H1 (cell line): ENCODE measurements at regions not wholly inside any gene's neighbourhood (a gene's known extent, or its start where the extent isn't known, plus 50 kb on each side); places are given as distances from the start of the nearest gene placed in this dataset.

Source experiments
- CTCF ChIA-PET: fragments of 300-600 bp; sonication (Branson Sonifier 250); formaldehyde crosslinking; loops from one replicate; lab custom pipeline; 2021; ENCODE audit not compliant: partially characterized antibody; lab: Charles Lee
- POLR2A ChIA-PET: fragments of 300-600 bp; sonication (Branson Sonifier 250); formaldehyde crosslinking; loops from one replicate; lab custom pipeline; 2021; ENCODE audit warnings: inconsistent platforms; ENCODE audit not compliant: partially characterized antibody; lab: Charles Lee
- DNase-seq, 2 experiments: peaks; one replicate each; pipeline versions ENCODE4 v3.0.0 to v3.0.0-alpha.2; 2010 to 2022; ENCODE audit warnings: low spot score in 2 of 2, low read depth in 1 of 2, mixed read lengths in 1 of 2
- FAIRE-seq: peaks from 2 replicates; lab custom pipeline; 2011; peaks lifted over from hg19 to GRCh38; lab: Jason Lieb, UNC
- H2AFZ ChIP-seq: 2 replicates; pipeline ENCODE4 v1.8.1; 2012; ENCODE audit warnings: low read length, inconsistent platforms
- H2AK5ac ChIP-seq: 2 replicates; pipeline ENCODE4 v1.6.1; 2013; ENCODE audit warnings: low read depth, low read length
- H2BK120ac ChIP-seq: replicated peaks from 2 replicates; pipeline ENCODE3; 2013; ENCODE audit warnings: low read depth, low read length, inconsistent platforms
- H2BK12ac ChIP-seq: 2 replicates; pipeline ENCODE4 v1.6.1; 2013; ENCODE audit warnings: low read depth, low read length
- H2BK15ac ChIP-seq: 2 replicates; pipeline ENCODE4 v1.6.1; 2013; ENCODE audit warnings: low read length
- H2BK20ac ChIP-seq: 2 replicates; pipeline ENCODE4 v1.6.1; 2013; ENCODE audit warnings: low read length
- H2BK5ac ChIP-seq: 2 replicates; pipeline ENCODE4 v1.6.1; 2013; ENCODE audit warnings: low read depth, low read length
- H3K14ac ChIP-seq: 2 replicates; pipeline ENCODE4 v1.6.1; 2013; ENCODE audit warnings: inconsistent platforms; ENCODE audit not compliant: insufficient read length
- H3K18ac ChIP-seq: 2 replicates; pipeline ENCODE4 v1.6.1; 2013; ENCODE audit warnings: low read length; ENCODE audit errors: extremely low read depth
- H3K23ac ChIP-seq: 2 replicates; pipeline ENCODE4 v1.6.1; 2013; ENCODE audit warnings: inconsistent platforms; ENCODE audit not compliant: insufficient read length
- H3K23me2 ChIP-seq: 2 replicates; pipeline ENCODE4 v1.6.1; 2013; ENCODE audit warnings: low read depth, low read length
- H3K27ac ChIP-seq: 2 replicates; pipeline ENCODE4 v1.6.1; 2011; ENCODE audit warnings: low read depth, low read length, inconsistent platforms
- H3K27me3 ChIP-seq, 4 experiments: replicated peaks in 1 of 4; 1 replicate in 1 of 4; 2 replicates in 3 of 4; pipeline versions ENCODE4 v1.6.1 to v1.8.1; 2011 to 2013; ENCODE audit warnings: low read length in 3 of 4, mild to moderate bottlenecking in 3 of 4, inconsistent platforms in 2 of 4, mixed read lengths in 2 of 4, moderate library complexity in 1 of 4; ENCODE audit not compliant: control insufficient read depth in 3 of 4, insufficient read depth in 3 of 4; ENCODE audit errors: extremely low read depth in 1 of 4
- H3K36me3 ChIP-seq, 4 experiments: 2 replicates each; pipeline versions ENCODE4 v1.6.1 to v1.8.1; 2011 to 2013; ENCODE audit warnings: mild to moderate bottlenecking in 4 of 4, low read length in 3 of 4, moderate library complexity in 2 of 4, control low read depth in 1 of 4, inconsistent platforms in 1 of 4; ENCODE audit not compliant: insufficient read depth in 4 of 4, control insufficient read depth in 2 of 4
- H3K4ac ChIP-seq: replicated peaks from 2 replicates; pipeline ENCODE3; 2013; ENCODE audit warnings: low read length, low read depth, mixed read lengths, inconsistent platforms; ENCODE audit not compliant: insufficient read length
- H3K4me1 ChIP-seq, 4 experiments: replicated peaks in 1 of 4; 1 replicate in 1 of 4; 2 replicates in 3 of 4; pipeline versions ENCODE4 v1.6.1 to v1.8.1; 2011 to 2013; ENCODE audit warnings: low read length in 3 of 4, inconsistent platforms in 2 of 4, mixed read lengths in 1 of 4; ENCODE audit not compliant: insufficient read depth in 4 of 4, control insufficient read depth in 3 of 4
- H3K4me2 ChIP-seq, 2 experiments: 2 replicates each; pipeline versions ENCODE4 v1.6.1 to v1.8.1; 2011 to 2013; ENCODE audit warnings: low read depth in 2 of 2, low read length in 2 of 2, control low read depth in 1 of 2, inconsistent platforms in 1 of 2, mild to moderate bottlenecking in 1 of 2; ENCODE audit not compliant: insufficient read depth in 1 of 2
- H3K4me3 ChIP-seq, 4 experiments: fragments of 200-600, 300-600 bp in 1 of 4; sonication (generic), shearing (Covaris generic), sonication (Bioruptor Twin) in 1 of 4; 2 replicates each; pipeline versions ENCODE4 v1.5.1 to v1.8.1; 2011 to 2016; ENCODE audit warnings: low read length in 4 of 4, low read depth in 3 of 4, control low read depth in 2 of 4, inconsistent platforms in 2 of 4, mild to moderate bottlenecking in 2 of 4, mixed read lengths in 1 of 4, moderate library complexity in 1 of 4; ENCODE audit not compliant: insufficient read depth in 2 of 4; ENCODE audit errors: extremely low read depth in 1 of 4
- H3K56ac ChIP-seq: replicated peaks from 2 replicates; pipeline ENCODE3; 2013; ENCODE audit warnings: low read depth, mild to moderate bottlenecking, mixed read lengths, low read length, inconsistent platforms; ENCODE audit not compliant: insufficient read length
- H3K79me1 ChIP-seq: 2 replicates; pipeline ENCODE4 v1.6.1; 2013; ENCODE audit warnings: low read depth, low read length, control low read depth
- H3K79me2 ChIP-seq, 2 experiments: 2 replicates each; pipeline versions ENCODE4 v1.6.1 to v1.8.1; 2012 to 2013; ENCODE audit warnings: low read length in 2 of 2, mild to moderate bottlenecking in 2 of 2, inconsistent platforms in 1 of 2; ENCODE audit not compliant: insufficient read depth in 2 of 2, control insufficient read depth in 1 of 2
- H3K9ac ChIP-seq, 4 experiments: replicated peaks in 1 of 4; 1 replicate in 1 of 4; 2 replicates in 3 of 4; pipeline versions ENCODE4 v1.6.1 to v1.8.1; 2011 to 2013; ENCODE audit warnings: low read depth in 3 of 4, low read length in 3 of 4, control low read depth in 2 of 4, mild to moderate bottlenecking in 2 of 4, moderate library complexity in 2 of 4, inconsistent platforms in 1 of 4; ENCODE audit errors: extremely low read depth in 1 of 4
- H3K9me3 ChIP-seq, 2 experiments: 2 replicates each; pipeline versions ENCODE4 v1.6.1 to v1.8.1; 2012 to 2013; ENCODE audit warnings: mild to moderate bottlenecking in 2 of 2, moderate library complexity in 2 of 2, control low read depth in 1 of 2, inconsistent platforms in 1 of 2, low read depth in 1 of 2, low read length in 1 of 2, mixed read lengths in 1 of 2; ENCODE audit not compliant: insufficient read depth in 2 of 2
- H4K20me1 ChIP-seq, 2 experiments: replicated peaks in 1 of 2; 2 replicates each; pipeline versions ENCODE3 to v1.8.1; 2011 to 2013; ENCODE audit warnings: inconsistent platforms in 2 of 2, low read length in 2 of 2, mild to moderate bottlenecking in 1 of 2; ENCODE audit not compliant: insufficient read depth in 2 of 2, control insufficient read depth in 1 of 2
- H4K5ac ChIP-seq: 2 replicates; pipeline ENCODE4 v1.6.1; 2013; ENCODE audit warnings: low read length, low read depth, mixed read lengths, inconsistent platforms; ENCODE audit not compliant: insufficient read length
- H4K8ac ChIP-seq: 2 replicates; pipeline ENCODE4 v1.8.0; 2013; ENCODE audit warnings: mild to moderate bottlenecking, moderate library complexity, low read length, inconsistent platforms; ENCODE audit not compliant: insufficient read depth; ENCODE audit errors: extremely low read depth
- H4K91ac ChIP-seq: replicated peaks from 2 replicates; pipeline ENCODE3; 2013; ENCODE audit warnings: low read length, mixed read lengths, inconsistent platforms; ENCODE audit not compliant: insufficient read length
- CEBPB ChIP-seq: IDR thresholded peaks from 2 replicates; pipeline ENCODE4 v1.6.1; 2012; ENCODE audit warnings: low read depth, low read length
- KDM5A ChIP-seq: fragments of 200-600 bp; IDR thresholded peaks from 2 replicates; pipeline ENCODE4 v1.7.1; 2012; ENCODE audit warnings: mild to moderate bottlenecking, low read length, inconsistent platforms, mixed read lengths
- PHF8 ChIP-seq: fragments of 200-600 bp; sonication (generic); conservative IDR thresholded peaks from 2 replicates; pipeline ENCODE4 v1.7.1; 2012; ENCODE audit warnings: low read depth, mild to moderate bottlenecking, inconsistent platforms, low read length, moderate library complexity
- POLR2A ChIP-seq, 2 experiments: IDR thresholded peaks; 1 replicate in 1 of 2; 2 replicates in 1 of 2; pipeline ENCODE4 v1.6.1; 2011; ENCODE audit warnings: low read depth in 2 of 2, low read length in 2 of 2, mild to moderate bottlenecking in 2 of 2; ENCODE audit errors: control extremely low read depth in 1 of 2
- SP2 ChIP-seq: IDR thresholded peaks from 2 replicates; pipeline ENCODE4 v1.6.1; 2012; ENCODE audit warnings: mild to moderate bottlenecking, low read length, inconsistent platforms
- YY1 ChIP-seq: IDR thresholded peaks from 2 replicates; pipeline ENCODE4 v1.6.1; 2011; ENCODE audit warnings: low read depth, mild to moderate bottlenecking, low read length
- WGBS, 2 experiments: shearing (Covaris generic) in 1 of 2; methylation state at CpG; one replicate each; pipeline versions ENCODE4 v1.1.6 to v1.1.7; 2013 to 2015; ENCODE audit warnings: low lambda C conversion rate in 2 of 2, mixed read lengths in 2 of 2, inconsistent platforms in 1 of 2, low coverage in 1 of 2, missing lambda C conversion rate in 1 of 2; ENCODE audit not compliant: insufficient replicate concordance in 2 of 2, insufficient coverage in 1 of 2, insufficient read length in 1 of 2; ENCODE audit errors: extremely low coverage in 1 of 2, missing lambda C conversion rate in 1 of 2; 5-methylcytosine and 5-hydroxymethylcytosine counted together

- Histone ChIP-seq H3K23me2 (no peaks in the 10 kb centered on the region), H3K27me3 (0 out of 7 replicates have a peak, but pooled peaks cover 0 to 2% (median 0%) of the 10 kb centered on the region in 4 experiments), H2BK120ac (no peak overlapping the region), H4K20me1 (no peaks in the 10 kb centered on the region), H3K9me3 (no peaks in the 10 kb centered on the region), H3K14ac (no peak overlapping the region), H3K79me2 (no peaks in the 10 kb centered on the region), H3K27ac (no peak overlapping the region), H4K91ac (no peak overlapping the region), H3K36me3 (no peaks in the 10 kb centered on the region), H4K8ac (no peak overlapping the region), H3K4me2 (no peak overlapping the region), H3K9ac (no peak overlapping the region), H3K23ac (no peak overlapping the region), H2BK5ac (no peak overlapping the region), H2BK12ac (no peak overlapping the region), H3K56ac (no peak overlapping the region), H2AFZ (no peak overlapping the region), H2BK15ac (no peak overlapping the region; the same call in 1 of the 2 replicates), H3K18ac (no peak overlapping the region), H3K4ac (no peak overlapping the region), H2BK20ac (no peak overlapping the region), H3K4me3 (no peak overlapping the region), H2AK5ac (no peak overlapping the region), H3K4me1 (peaks cover 0 to 7% (median 3%) of the 10 kb centered on the region in 4 experiments; a peak in 2 of 7 replicates), H4K5ac (no peak overlapping the region), H3K79me1 (no peaks in the 10 kb centered on the region)
- WGBS, 2 experiments = 88% methylated on average over 6 of the region's 6 CpGs; no CpG with 5 or more reads in 1 of the 2 experiments
- ChIA-PET CTCF (interaction anchor here (0.6 to 1.6 kb wide), 3 partner anchors 16 to 77 kb away, joined by 3 to 4 read pairs (median 3); no protein-coding TSS in a partner anchor), POLR2A (no interaction called here)
- FAIRE-seq = no peak
- no peak for DNase-seq
- TF ChIP-seq SP2 (no peak), YY1 (no peak), KDM5A (no peak), POLR2A (IDR thresholded peaks at IDR 0.05; ENCODE audit: control extremely low read depth in 1 of 2, low read depth in 2 of 2, low read length in 2 of 2) (no peak), PHF8 (no peak), CEBPB (no peak)
Measured at GRCh38 chr17:79316805-79317204, 242.2 kb downstream of the ENGASE start.
